ENCODE measurements at regions not wholly inside any gene's neighbourhood (a gene's known extent, or its start where the extent isn't known, plus 50 kb on each side); places are given as distances from the start of the nearest gene placed in this dataset.

DNA sequence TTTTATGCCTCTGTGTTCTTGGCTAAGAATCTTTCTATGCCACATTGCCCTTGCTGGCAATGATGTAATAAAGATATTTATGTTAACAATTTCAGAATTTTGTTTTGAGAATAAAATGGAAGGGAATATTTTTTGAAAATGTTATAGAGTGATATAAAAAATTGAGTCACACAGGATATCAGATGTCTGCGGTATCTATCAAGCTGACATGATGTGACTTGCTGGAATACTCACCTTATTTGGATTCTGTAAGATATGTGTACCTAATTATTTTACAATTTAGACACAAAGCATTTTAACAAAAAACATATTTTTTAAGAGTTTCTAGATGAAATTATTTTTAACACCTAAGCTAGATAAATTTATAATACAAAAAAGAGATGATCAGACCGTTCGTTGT, 660.0 kb upstream of the B3GALT2 start:
- H3K36me3 ChIP-seq (replicated peaks; ENCODE audit: insufficient read depth, low read depth): no peaks in the 10 kb centered on the region
- H3K9me2 ChIP-seq (replicated peaks; ENCODE audit: insufficient read depth): no peaks in the 10 kb centered on the region
- no peaks in the 10 kb centered on the region for H3K27me3 ChIP-seq
- no peaks in the 10 kb centered on the region for H4K20me1 ChIP-seq (ENCODE audit: insufficient read depth, poor library complexity, severe bottlenecking)
- H3K79me2 ChIP-seq: no peaks in the 10 kb centered on the region
- H3K4me2 ChIP-seq: no peak overlapping the region
- no peak overlapping the region for H2AFZ ChIP-seq
- DNase-seq (ENCODE audit: low spot score): no peak
- WGBS (ENCODE audit: low lambda C conversion rate, missing lambda C conversion rate): 96% methylated on average over 3 of the region's 3 CpGs
- H3K9me3 ChIP-seq (ENCODE audit: low read depth): no peaks in the 10 kb centered on the region
- H3K4me1 ChIP-seq (ENCODE audit: insufficient read depth): peaks cover 4% of the 10 kb centered on the region
- no peak for TF ChIP-seq EZH2phosphoT487 (IDR thresholded peaks at IDR 0.05; ENCODE audit: low read depth, severe bottlenecking, unreplicated experiment)
- no peak overlapping the region for H3K4me3 ChIP-seq
- H3K27ac ChIP-seq: no peak overlapping the region

DNA sequence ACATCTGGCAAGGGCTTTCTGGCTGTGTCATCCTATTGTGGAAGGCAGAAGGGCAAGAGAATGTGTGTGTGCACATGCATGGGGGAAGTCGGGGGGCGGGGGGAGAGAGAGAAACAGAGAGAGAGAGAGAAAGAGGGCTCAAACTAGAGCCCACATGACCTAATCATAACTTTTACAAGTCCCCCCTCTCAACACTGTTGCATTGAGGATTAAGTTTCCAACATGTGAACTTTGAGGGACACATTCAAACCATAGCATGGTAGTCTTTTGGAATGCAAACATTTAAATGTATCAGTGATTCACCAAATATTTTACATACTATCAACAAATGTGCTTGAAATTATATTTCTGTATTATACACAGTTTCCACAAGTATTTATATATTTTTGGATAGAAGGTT, 655.4 kb upstream of the B3GALT2 start:
- no peak overlapping the region for H3K4me2 ChIP-seq
- TF ChIP-seq EZH2 (IDR thresholded peaks at IDR 0.05; ENCODE audit: borderline replicate concordance): no peak
- H3K27ac ChIP-seq: no peak overlapping the region
- H3K9me3 ChIP-seq (ENCODE audit: low read depth): no peaks in the 10 kb centered on the region
- no peaks in the 10 kb centered on the region for H3K36me3 ChIP-seq (replicated peaks; ENCODE audit: insufficient read depth, low read depth)
- H3K79me2 ChIP-seq: no peaks in the 10 kb centered on the region
- no peaks in the 10 kb centered on the region for H4K20me1 ChIP-seq (ENCODE audit: insufficient read depth, poor library complexity, severe bottlenecking)
- no peak for DNase-seq (ENCODE audit: low spot score)
- no peaks in the 10 kb centered on the region for H3K27me3 ChIP-seq
- no peaks in the 10 kb centered on the region for H3K9me2 ChIP-seq (replicated peaks; ENCODE audit: insufficient read depth)
- H3K4me3 ChIP-seq: no peak overlapping the region
- WGBS (ENCODE audit: low lambda C conversion rate, missing lambda C conversion rate): 100% methylated on average over 1 of the region's 2 CpGs
- H3K4me1 ChIP-seq (ENCODE audit: insufficient read depth): no peaks in the 10 kb centered on the region
- no peak overlapping the region for H2AFZ ChIP-seq

DNA sequence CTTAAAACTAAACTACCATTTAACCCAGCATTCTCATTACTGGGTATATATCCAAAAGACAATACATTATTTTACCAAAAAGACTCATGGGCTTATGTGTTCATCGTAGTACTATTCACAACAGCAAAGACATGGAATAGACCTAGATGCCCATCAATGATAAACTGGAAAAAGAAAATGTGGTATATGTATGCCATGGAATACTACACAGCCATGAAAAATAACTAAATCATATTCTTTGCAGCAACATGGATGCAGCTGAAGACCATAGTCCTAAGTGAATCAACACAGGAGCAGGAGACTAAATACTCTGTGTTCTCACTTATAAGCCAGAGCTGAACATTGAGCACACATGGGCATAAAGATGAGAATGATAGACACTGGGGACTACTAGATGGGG, 645.1 kb upstream of the B3GALT2 start:
- no peak overlapping the region for H3K4me3 ChIP-seq
- H3K4me2 ChIP-seq: no peak overlapping the region
- peaks cover 11% of the 10 kb centered on the region for H3K9me3 ChIP-seq (ENCODE audit: low read depth)
- TF ChIP-seq, protein P1, sequence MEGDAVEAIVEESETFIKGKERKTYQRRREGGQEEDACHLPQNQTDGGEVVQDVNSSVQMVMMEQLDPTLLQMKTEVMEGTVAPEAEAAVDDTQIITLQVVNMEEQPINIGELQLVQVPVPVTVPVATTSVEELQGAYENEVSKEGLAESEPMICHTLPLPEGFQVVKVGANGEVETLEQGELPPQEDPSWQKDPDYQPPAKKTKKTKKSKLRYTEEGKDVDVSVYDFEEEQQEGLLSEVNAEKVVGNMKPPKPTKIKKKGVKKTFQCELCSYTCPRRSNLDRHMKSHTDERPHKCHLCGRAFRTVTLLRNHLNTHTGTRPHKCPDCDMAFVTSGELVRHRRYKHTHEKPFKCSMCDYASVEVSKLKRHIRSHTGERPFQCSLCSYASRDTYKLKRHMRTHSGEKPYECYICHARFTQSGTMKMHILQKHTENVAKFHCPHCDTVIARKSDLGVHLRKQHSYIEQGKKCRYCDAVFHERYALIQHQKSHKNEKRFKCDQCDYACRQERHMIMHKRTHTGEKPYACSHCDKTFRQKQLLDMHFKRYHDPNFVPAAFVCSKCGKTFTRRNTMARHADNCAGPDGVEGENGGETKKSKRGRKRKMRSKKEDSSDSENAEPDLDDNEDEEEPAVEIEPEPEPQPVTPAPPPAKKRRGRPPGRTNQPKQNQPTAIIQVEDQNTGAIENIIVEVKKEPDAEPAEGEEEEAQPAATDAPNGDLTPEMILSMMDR (IDR thresholded peaks at IDR 0.05; ENCODE audit: poor library complexity): no peak
- TF ChIP-seq EZH2 (IDR thresholded peaks at IDR 0.05; ENCODE audit: borderline replicate concordance): no peak
- no peak for TF ChIP-seq EZH2phosphoT487 (IDR thresholded peaks at IDR 0.05; ENCODE audit: low read depth, severe bottlenecking, unreplicated experiment)
- no peaks in the 10 kb centered on the region for H3K27me3 ChIP-seq
- H3K36me3 ChIP-seq (replicated peaks; ENCODE audit: insufficient read depth, low read depth): no peaks in the 10 kb centered on the region
- no peak for DNase-seq (ENCODE audit: low spot score)
- no peaks in the 10 kb centered on the region for H4K20me1 ChIP-seq (ENCODE audit: insufficient read depth, poor library complexity, severe bottlenecking)
- no peak overlapping the region for H2AFZ ChIP-seq
- H3K27ac ChIP-seq: no peak overlapping the region
- H3K4me1 ChIP-seq (ENCODE audit: insufficient read depth): no peaks in the 10 kb centered on the region
- H3K9me2 ChIP-seq (replicated peaks; ENCODE audit: insufficient read depth): no peaks in the 10 kb centered on the region
- H3K79me2 ChIP-seq: no peaks in the 10 kb centered on the region
- 73% methylated on average over 1 of the region's 1 CpG for WGBS (ENCODE audit: low lambda C conversion rate, missing lambda C conversion rate)

DNA sequence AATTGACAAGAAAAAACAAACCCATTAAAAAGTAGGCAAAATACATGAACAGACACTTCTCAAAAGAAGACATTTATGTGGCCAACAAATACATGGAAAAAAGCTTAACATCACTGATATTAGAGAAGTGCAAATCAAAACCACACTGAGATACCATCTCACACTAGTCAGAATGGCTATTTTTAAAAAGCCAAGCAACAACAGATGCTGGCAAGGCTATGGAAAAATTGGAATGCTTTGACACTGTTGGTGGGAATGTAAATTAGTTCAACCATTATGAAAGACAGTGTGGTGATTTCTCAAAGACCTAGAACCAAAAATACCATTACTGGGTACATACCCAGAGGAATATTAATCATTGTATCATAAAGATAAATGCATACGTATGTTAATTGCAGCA, 641.1 kb upstream of the B3GALT2 start:
- Histone ChIP-seq H4K20me1 (ENCODE audit: insufficient read depth, poor library complexity, severe bottlenecking) (no peaks in the 10 kb centered on the region), H2AFZ (no peak overlapping the region), H3K79me2 (no peaks in the 10 kb centered on the region), H3K9me3 (ENCODE audit: low read depth) (peaks cover 11% of the 10 kb centered on the region), H3K9me2 (replicated peaks; ENCODE audit: insufficient read depth) (no peaks in the 10 kb centered on the region), H3K27me3 (no peaks in the 10 kb centered on the region), H3K4me2 (no peak overlapping the region), H3K4me1 (ENCODE audit: insufficient read depth) (no peaks in the 10 kb centered on the region), H3K27ac (no peak overlapping the region), H3K4me3 (no peak overlapping the region), H3K36me3 (replicated peaks; ENCODE audit: insufficient read depth, low read depth) (no peaks in the 10 kb centered on the region)
- no peak for DNase-seq (ENCODE audit: low spot score)
- TF ChIP-seq EZH2 (IDR thresholded peaks at IDR 0.05; ENCODE audit: borderline replicate concordance) (no peak), EZH2phosphoT487 (IDR thresholded peaks at IDR 0.05; ENCODE audit: low read depth, severe bottlenecking, unreplicated experiment) (no peak)
- TF ChIP-seq, protein P1 (IDR thresholded peaks at IDR 0.05; ENCODE audit: poor library complexity): no peak
- WGBS (ENCODE audit: low lambda C conversion rate, missing lambda C conversion rate): 96% methylated on average over 1 of the region's 1 CpG
